Skeletal muscle cell (primary cell): ENCODE measurements at regions not wholly inside any gene's neighbourhood (a gene's known extent, or its start where the extent isn't known, plus 50 kb on each side); places are given as distances from the start of the nearest gene placed in this dataset.
"Not testable (repeated sequence)": the region's sequence is repeated elsewhere in the genome, so short reads cannot be mapped to it uniquely, and the experiment has no call there.

Source experiments
- DNase-seq: peaks from one replicate; pipeline ENCODE4 v3.0.0-alpha.2; 2010; ENCODE audit warnings: low read depth
- H3K4me3 ChIP-seq: 2 replicates; pipeline ENCODE4 v1.5.1; 2011; ENCODE audit warnings: low read depth, mild to moderate bottlenecking, control low read depth, low read length, moderate library complexity

DNA sequence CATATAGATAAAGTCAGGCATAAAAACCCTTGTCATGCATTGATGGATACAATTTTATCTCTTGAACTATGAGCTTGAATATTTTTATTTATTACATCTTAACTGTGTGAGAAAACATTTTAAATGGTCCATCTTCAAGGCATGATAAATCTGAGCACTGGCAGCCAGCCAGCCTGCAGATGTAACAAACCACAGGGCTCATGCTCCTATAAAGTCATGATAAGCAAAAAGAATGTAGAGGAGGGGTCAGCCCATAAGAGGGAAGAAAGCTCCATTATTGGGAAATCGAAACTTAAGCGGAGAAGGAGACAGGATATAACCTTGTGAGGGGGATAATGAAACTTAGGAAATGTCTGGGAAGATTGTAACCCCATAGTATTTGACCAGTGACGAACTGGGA, 839.0 kb downstream of the LRRIQ3 start:
- DNase-seq, result no peak
- no peak overlapping the region for H3K4me3 ChIP-seq

DNA sequence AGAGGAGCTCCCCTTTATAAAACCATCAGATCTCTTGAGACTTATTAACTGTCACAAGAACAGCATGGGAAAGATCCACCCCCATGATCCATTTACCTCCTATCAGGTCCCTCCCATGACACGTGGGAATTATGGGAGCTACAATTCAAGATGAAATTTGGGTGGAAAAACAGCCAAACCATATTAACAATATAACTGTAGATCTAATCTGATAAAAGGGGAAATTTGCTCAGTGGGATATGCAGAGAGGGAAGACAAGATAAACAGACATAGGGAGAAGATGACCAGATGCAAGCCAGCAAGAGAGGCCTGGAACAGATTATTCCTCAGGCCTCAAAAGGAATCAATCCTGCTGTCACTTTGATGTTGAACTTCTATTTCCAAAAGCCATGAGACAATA, 841.5 kb downstream of the LRRIQ3 start:
- H3K4me3 ChIP-seq, result no peak overlapping the region
- DNase-seq, result no peak

DNA sequence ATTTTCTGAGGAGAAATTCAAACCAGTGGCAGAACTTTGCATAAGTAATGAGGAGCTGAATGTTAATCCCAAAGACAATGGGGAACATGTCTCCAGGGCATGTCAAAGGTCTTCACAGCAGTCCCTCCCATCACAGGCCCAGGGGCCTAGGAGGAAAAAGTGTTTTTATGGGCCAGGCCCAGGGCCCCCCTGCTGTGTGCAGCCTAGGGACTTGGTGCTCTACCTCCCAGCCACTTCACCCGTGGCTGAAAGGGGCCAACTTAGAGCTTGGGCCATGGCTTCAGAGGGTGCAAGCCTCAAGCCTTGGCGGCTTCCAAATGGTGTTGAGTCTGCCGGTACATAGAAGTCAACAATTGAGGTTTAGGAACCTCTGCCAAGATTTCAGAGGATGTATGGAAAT, 854.0 kb downstream of the LRRIQ3 start:
- H3K4me3 ChIP-seq, result no peak overlapping the region
- no peak for DNase-seq

DNA sequence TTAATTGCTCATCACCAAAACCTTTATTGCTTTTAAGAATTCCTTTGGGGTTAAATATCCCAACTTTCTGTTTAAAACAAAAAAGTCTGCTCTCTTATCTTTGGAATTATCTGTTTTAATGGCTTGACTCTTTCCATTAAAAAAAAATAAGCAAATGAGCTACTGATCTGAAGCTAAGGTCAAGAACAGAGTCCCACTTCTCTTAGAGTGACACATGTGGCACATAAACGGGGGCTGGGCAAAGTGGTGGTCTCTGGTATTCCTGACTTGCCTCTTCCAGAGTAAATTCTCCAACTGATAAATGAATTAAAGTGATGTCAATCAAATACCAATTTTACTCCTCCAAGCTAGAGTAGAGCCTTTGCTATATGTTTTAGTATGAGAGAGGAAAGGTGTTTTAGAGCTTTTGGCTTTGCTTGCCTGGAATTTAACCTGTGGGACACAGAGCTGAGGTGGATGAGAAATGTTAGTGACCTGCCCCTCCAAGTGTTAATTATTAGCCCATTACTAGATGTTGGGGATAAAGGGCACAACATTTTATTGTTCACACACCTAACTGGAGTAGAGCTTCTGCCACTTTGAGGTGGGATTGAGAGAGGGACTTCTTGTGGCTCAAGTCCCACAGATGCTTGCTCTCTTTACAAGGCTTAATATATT, 864.0 kb downstream of the LRRIQ3 start:
- no peak overlapping the region for H3K4me3 ChIP-seq
- DNase-seq, result no peak

DNA sequence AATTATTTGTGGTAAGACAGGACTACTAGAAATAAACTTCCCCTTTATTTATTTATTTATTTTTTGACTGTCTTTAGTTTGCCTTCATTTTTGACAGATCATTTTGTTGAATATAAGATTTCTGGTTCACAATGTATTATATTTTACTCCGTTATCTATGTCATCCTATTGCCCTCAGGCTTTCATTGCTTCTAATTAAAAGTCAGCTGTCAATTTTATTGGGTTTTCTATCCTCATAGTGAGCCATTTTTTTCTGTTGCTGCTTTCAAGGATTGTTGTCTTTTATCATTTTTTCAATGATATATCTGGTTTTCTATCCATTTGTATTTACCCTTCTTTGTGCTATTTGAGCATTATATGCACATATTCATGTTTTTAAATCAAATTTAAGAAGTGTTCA, 866.2 kb downstream of the LRRIQ3 start:
- DNase-seq, result no peak
- H3K4me3 ChIP-seq, result no peak overlapping the region

DNA sequence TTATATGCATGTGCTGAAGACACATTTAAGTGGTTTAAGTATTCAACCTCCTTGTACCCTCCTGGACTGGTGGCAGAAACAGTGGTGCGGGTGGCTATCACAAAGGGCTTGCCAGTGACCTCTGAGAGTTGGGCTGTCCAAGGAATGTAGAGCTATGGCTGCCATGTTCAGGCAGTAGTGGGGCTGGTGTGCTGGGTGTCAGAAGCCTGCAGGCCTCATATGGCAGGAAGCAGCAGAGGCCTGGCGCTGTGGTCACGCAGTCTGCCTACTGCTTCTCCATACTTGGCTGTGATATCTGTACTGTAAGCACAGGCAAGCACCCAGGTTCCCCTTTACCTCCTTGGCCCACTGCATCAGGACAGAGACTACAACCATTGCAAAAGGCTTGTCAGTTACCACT, 870.0 kb downstream of the LRRIQ3 start:
- H3K4me3 ChIP-seq, result no peak overlapping the region
- DNase-seq, result no peak

DNA sequence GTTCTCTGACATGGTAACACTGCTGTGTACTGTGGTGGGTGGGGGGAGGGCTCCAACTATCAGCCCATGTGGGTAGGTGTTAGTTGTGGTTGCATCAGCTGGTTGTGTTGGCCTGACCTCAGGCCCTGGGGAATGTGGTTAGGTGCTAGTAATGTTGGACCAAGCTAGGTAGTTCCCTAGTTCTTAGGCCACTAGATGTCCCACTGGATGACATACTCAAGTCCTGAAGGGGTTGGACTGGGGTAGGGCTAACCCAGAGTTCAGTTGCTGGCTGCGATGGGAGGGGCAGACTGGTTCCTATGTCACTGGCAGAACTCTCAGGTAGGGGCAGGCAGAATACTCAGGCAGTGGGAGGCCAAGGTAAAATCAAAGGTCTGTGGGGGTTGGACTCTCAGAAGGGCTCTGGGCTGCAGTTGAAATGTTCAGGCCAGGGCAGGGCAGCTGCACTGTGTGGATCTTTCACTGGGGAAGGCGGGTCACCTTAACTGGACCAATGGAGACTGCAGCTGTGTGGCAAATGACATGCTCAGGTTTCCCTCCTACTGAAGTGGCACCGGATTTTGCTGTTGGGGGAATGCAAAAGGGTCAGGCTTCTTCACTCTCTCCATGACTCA, 870.7 kb downstream of the LRRIQ3 start:
- no peak for DNase-seq
- no peak overlapping the region for H3K4me3 ChIP-seq

DNA sequence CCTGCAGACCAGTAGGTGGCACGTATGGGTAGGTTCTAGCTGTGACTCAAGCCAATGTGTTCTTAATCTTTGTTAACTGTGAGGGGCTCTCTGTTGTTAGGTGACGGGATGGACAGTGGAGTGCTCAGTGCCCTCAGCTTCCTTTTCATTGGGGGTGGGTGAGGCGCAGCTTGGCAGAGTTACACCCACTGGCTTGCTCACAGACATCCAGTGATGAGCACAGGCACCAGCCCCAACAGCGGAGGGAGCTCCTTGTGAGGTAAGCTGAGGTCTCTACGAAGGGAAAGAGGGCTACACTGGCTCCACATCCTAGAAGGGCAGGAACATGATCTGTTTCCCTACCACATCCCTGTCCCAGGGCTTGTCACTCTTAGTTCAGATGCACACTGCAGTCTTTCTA, 871.3 kb downstream of the LRRIQ3 start:
- no peak overlapping the region for H3K4me3 ChIP-seq
- no peak for DNase-seq

DNA sequence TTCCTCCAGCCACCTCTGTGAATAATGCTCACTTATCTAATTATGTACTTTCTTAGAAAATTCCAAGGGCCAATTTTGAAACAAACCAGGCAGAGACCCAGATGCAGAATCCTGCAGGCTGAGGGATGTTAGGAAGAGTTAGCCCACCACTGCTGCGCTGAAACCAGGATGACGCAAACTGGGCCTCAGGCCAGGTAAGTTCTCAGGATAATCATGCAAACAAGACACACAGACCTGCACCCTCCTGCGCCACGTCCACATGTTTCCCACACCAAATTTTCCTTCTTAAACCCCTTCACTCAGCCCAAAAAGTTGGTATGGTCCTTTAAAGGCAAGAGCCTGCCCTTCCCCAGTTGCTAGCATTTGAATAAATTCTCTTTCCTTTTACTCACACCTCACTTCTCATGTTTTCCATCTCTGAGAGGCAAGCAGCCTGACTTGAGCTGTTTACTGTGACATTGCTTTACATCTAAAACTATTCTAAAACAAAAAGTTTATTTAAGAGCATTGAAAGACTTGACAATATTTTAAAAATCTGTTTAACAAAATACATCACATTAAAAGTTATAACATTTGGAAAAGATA, 887.1 kb downstream of the LRRIQ3 start:
- no peak overlapping the region for H3K4me3 ChIP-seq
- DNase-seq, result no peak

DNA sequence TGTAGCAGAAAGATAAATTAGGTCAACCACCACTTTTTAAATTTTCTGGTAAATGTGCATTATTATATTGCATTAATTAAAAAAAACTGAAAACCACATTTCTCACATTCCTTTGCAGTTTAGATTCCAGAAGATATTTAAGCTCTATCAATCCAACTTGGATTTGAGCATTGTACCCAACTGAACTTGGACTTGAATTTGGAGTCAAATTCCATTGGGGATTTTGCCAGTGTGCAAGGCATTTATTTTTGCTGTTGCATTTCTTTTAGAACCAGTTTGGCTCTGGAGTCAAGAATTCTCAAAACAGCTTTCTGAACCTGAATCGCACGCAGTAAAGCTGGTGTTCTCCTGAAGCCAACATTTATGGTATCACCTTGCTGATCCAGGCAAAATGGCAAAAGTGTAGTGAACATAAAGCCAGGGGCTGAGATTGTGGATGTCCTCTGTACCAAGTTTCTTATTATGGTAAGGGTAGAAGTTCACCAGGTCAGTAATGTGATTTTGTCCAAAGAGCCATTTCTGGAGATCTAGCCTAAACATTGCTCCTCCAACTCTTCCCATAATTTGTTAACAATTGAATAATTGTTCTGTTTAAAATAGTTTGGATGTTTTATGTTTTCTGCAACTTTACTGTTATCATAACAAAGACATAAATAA, 890.9 kb downstream of the LRRIQ3 start:
- no peak for DNase-seq
- H3K4me3 ChIP-seq, result no peak overlapping the region

DNA sequence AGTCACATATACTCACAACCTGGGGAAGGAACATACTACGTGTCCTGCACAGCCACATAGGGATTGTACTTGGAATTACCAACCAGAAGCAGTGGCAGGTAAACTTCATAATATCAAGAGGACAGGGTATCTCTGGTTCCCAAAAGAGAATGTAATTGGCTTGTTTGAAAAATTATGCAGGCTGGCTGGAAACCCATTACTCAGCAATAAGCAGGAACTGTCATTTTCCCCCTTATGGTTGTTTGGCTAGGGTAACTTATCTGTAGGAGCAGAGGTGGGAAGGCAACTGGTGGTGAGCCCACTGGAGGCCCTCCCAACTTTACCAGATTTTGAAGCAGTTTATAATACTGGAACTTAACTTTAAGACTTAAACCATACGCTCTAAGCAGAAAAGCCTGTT, 924.1 kb downstream of the LRRIQ3 start:
- no peak overlapping the region for H3K4me3 ChIP-seq
- DNase-seq, result no peak

DNA sequence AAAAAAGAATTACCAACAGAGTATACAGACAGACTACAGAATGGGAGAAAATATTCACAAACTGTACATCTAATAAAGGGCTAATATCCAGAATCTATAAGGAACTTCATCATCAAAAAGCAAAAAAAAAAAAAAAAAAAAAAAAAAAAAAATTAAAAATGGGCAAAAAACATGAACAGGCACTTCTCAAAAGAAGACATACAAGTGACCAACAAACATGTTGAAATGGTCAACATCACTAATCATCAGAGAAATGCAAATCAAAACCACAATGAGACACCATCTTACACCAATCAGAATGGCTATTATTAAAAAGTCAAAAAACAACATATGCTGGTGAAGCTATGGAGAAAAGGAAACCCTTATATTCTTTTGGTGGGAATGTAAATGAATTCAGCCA, 952.8 kb downstream of the LRRIQ3 start:
- not testable (repeated sequence) for DNase-seq

DNA sequence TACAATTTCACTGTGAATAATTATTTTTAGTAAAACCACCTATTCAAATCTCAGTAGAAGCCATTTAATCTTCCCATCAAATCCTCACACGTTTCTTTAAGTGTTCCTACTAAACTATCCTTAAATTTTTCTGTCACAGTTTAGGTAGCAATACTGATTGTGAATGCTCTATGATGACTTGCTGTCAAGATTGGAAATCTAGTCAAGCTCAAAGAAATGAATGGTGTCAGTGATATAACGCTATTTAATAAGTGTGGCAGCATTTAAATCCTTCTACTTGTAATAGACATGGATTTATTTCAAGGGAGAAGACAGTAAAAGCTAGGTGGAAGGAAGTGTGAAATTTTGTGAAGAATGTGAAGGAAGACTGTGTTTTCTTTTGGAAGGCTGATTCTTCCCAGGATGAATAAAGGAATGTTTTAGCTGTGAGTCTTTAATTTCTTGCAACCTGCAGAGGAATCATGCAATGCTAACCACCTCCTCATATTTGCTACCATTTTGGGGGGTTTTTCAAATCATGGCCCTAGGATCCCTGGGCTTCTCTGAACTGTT, 936.7 kb upstream of the NEGR1 start:
- DNase-seq, result no peak
- H3K4me3 ChIP-seq, result no peak overlapping the region

More for the DNA sequence above, 952.8 kb downstream of the LRRIQ3 start:
- H3K4me3 ChIP-seq, result not testable (repeated sequence)

DNA sequence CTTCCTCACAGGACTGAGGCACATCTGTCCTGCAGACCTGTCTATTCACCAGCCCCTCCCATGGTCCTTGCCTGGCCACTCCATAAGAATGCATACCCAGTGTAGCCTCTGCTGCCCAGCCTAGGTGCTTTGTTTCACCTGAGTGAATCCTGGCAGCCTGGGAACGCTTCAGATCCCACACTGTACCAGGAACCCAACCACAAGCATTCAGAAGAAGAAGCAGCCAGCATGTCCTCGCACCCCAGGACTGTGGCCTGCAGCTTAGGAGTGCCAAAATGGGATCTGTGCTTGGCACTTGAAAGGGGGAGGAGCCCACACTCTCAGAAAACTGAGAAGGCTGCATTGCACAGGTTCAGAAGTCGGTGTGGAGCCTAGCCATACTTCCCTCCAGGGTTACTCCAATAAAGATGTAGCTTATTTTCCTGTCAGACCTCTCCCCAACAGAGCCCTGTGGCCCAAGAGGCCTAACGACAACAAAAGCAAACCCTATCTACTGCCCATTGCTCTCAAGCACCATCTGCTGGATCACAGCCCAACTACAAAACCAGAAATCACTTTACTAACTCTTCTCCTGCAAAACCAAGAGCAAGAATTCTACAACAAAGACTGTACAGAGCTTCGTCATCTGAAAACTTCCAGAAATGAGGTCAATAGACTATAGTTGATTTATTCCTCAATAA, 923.1 kb upstream of the NEGR1 start:
- DNase-seq, result no peak
- no peak overlapping the region for H3K4me3 ChIP-seq

DNA sequence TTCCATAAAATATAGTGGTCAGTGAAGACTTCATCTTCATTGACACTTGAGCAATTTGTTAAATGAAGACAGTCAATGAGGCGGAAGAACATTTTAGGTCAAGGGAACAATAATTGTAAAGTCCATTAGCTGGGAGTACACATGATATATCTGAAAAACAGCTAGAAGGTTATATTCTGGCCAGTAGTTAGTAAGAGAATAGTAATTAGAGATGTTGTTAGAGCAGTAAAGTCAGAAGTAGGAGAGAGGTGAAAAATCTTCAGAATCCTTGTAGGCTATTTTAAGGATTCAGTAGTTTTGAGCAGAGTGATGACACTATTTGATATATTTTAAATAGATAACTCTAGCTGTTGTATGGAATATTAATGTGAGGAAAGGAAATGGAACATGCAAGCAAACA, 915.6 kb upstream of the NEGR1 start:
- no peak for DNase-seq
- H3K4me3 ChIP-seq, result no peak overlapping the region

DNA sequence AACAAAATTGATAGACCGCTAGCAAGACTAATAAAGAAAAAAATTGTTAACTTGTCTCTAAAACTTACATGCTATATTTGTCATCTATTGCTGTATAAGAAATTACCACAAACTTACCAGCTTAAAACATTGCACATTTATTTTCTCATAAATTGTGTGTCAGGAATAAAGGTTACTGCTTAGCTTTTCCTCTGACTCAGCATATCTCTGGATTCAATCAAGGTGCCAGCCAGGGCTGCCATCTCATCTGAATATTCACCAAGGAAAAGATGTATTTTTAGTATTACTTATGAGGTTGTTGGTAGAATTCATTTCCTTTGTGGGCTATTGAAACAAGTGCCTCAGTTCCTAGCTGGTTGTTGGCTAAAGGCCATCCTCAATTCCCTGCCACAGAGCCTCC, 912.6 kb upstream of the NEGR1 start:
- no peak overlapping the region for H3K4me3 ChIP-seq
- DNase-seq, result no peak

DNA sequence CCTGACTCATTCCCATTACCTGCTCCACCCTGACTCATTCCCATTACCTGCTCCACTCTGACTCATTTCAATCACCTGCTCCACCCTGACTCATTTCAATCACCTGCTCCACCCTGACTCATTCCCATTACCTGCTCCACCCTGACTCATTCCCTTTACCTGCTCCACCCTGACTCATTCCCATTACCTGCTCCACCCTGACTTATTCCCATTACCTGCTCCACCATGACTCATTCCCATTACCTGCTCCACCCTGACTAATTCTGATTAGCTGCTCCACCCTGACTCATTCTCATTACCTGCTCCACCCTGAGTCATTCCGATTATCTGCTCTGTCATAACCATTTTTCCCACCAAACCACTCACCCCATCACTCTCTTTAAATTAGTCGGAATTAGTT, 901.2 kb upstream of the NEGR1 start:
- H3K4me3 ChIP-seq, DNase-seq: not testable (repeated sequence)

DNA sequence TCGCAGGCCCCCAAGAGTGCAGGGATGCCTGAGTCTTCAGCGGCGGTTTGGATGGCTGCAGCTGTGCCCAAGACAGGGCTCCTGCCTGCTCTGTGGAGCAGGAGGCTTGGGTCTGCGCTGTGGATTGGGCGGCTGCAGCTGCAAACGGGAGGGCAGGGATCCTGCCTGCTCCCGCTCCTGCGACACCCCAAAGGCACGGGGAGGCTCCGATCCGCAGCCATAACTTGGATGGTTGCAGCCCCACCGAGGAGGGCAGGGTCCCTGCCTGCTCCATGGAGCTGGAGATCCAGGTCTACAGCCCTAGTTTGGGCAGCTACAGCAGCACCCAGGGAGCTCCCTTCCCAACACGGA, 898.8 kb upstream of the NEGR1 start:
- no peak overlapping the region for H3K4me3 ChIP-seq
- no peak for DNase-seq

DNA sequence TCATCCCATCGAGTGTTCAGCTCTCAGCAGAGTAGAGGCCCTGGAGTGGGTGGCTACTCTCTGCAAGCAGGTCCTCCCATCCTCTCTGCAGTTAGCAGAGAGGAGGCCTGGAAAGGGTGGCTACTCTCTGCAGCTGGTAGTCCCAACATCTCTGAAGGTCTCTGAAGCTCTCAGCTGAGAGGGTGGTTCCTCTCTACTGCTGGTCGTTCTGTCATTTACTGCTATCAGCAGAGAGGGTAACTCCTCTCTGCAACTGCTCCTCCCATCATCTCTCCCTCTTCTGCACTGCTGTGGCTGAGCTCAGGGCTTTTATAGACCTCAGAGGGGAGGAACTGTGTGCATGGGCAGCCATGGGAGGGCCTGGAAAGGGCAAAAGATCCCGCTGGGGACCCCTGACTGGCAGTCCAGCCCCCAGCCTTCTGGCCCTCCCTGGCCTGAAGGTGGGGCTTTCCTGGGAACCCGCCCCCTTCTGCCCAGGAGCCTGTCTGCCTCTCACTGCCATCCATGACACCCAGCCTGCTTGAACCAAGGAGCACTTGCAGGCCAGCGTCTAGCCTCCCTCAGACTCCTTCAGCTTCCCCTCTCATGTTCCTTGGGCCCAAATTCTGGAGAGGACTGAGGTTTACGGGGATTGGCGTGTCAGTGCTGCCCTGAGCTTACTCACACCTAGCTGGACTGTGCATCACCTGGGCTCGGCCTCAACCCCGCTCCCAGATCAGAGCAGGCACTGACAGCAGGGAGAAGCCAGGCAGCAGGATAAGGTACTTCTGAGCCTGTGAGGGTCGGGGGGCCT, 898.3 kb upstream of the NEGR1 start:
- DNase-seq, result no peak
- H3K4me3 ChIP-seq, result no peak overlapping the region
